HEK293T (cell line): ENCODE measurements at regions not wholly inside any gene's neighbourhood (a gene's known extent, or its start where the extent isn't known, plus 50 kb on each side); places are given as distances from the start of the nearest gene placed in this dataset.

Experiments
- BHLHE40 ChIP-seq: fragments of 450-650 bp; IDR thresholded peaks from 2 replicates; pipeline ENCODE4 v1.6.1; 2016; ENCODE audit warnings: mild to moderate bottlenecking, moderate library complexity, borderline replicate concordance
- CTBP1 ChIP-seq: fragments of 450-650 bp; IDR thresholded peaks from 2 replicates; pipeline ENCODE4 v1.6.1; 2016; ENCODE audit warnings: borderline replicate concordance
- ELF4 ChIP-seq: fragments of 450-650 bp; IDR thresholded peaks from 2 replicates; pipeline ENCODE4 v1.6.1; 2017; ENCODE audit warnings: antibody characterized with exemption
- FOXK2 ChIP-seq: fragments of 450-650 bp; IDR thresholded peaks from 2 replicates; pipeline ENCODE4 v1.6.1; 2016; ENCODE audit warnings: mild to moderate bottlenecking
- HDGF ChIP-seq: fragments of 450-650 bp; IDR thresholded peaks from 2 replicates; pipeline ENCODE4 v1.6.1; 2017; ENCODE audit warnings: antibody characterized with exemption, borderline replicate concordance
- PKNOX1 ChIP-seq: fragments of 450-650 bp; IDR thresholded peaks from 2 replicates; pipeline ENCODE4 v1.6.1; 2016
- SP1 ChIP-seq: fragments of 450-650 bp; IDR thresholded peaks from 2 replicates; pipeline ENCODE4 v1.6.1; 2017
- SUZ12 ChIP-seq: fragments of 450-650 bp; IDR thresholded peaks from 2 replicates; pipeline ENCODE4 v1.6.1; 2016; ENCODE audit warnings: mild to moderate bottlenecking

GRCh38 chr4:151569650-151570049 lies 160.7 kb downstream of the FHIP1A start:
- TF ChIP-seq PKNOX1 (no peak), FOXK2 (no peak), BHLHE40 (no peak), ELF4 (no peak), CTBP1 (no peak), SP1 (no peak), HDGF (no peak), SUZ12 (no peak)
